Coronary artery (tissue), 2 donors: ENCODE measurements at regions not wholly inside any gene's neighbourhood (a gene's known extent, or its start where the extent isn't known, plus 50 kb on each side); places are given as distances from the start of the nearest gene placed in this dataset.

Source experiments
- DNase-seq: peaks from one replicate; pipeline ENCODE4 v3.0.0-alpha.2; 2017; ENCODE audit warnings: low spot score
- H3K27ac ChIP-seq, 2 donors: fragments of 200-600 bp; sonication (generic); one replicate each; pipeline ENCODE4 v1.5.1; 2016 to 2019
- H3K4me3 ChIP-seq: fragments of 200-600 bp; sonication (generic); 2 replicates; pipeline ENCODE4 v1.5.1; 2016; ENCODE audit warnings: mild to moderate bottlenecking, moderate library complexity
- TF ChIP-seq, protein P1 (sequence below): fragments of 200-600 bp; sonication (generic); IDR thresholded peaks from one replicate; pipeline ENCODE4 v1.5.1; 2019; ENCODE audit warnings: antibody characterized with exemption

DNA sequence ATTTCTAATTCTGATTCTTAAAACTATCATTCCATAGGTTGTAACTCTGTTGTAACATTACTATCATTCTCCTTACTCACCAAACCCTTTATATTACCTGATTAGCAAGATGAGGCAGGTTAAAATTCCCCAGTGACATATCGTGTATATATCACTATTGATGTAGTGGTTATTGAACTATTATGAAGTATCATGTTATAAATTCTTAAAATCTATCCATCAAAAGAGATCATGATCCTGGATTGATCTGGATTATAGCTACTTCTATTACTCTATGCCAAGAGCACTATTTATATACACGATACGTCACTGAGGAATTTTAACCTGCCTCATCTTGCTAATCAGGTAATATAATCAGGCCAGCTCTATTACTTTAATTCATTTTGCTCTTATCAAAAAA lies 533.9 kb downstream of the SLITRK6 start:
- Histone ChIP-seq H3K27ac (no peak overlapping the region), H3K4me3 (no peak overlapping the region)
- TF ChIP-seq, protein P1, sequence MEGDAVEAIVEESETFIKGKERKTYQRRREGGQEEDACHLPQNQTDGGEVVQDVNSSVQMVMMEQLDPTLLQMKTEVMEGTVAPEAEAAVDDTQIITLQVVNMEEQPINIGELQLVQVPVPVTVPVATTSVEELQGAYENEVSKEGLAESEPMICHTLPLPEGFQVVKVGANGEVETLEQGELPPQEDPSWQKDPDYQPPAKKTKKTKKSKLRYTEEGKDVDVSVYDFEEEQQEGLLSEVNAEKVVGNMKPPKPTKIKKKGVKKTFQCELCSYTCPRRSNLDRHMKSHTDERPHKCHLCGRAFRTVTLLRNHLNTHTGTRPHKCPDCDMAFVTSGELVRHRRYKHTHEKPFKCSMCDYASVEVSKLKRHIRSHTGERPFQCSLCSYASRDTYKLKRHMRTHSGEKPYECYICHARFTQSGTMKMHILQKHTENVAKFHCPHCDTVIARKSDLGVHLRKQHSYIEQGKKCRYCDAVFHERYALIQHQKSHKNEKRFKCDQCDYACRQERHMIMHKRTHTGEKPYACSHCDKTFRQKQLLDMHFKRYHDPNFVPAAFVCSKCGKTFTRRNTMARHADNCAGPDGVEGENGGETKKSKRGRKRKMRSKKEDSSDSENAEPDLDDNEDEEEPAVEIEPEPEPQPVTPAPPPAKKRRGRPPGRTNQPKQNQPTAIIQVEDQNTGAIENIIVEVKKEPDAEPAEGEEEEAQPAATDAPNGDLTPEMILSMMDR = no peak
- no peak for DNase-seq

DNA sequence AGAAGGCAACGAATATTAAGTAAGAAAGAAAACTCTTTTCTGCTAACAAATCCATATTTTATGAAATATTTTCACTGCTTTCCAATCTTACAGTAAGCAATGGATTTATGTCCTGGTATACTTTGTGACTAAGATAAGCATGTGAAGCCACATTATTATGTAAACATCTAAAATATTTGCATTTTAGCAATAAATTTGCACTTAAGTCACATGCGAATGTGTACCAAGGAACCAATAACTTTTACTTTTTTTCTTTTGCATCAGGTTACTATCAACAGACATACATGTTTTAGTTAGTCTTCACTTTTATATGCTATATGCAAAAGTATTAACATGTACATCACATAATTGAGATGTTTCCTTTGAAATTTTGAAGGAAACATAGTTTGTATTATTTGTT lies 536.7 kb downstream of the SLITRK6 start:
- no peak for DNase-seq
- Histone ChIP-seq H3K4me3 (no peak overlapping the region), H3K27ac (no peak overlapping the region)
- TF ChIP-seq, protein P1 = no peak

DNA sequence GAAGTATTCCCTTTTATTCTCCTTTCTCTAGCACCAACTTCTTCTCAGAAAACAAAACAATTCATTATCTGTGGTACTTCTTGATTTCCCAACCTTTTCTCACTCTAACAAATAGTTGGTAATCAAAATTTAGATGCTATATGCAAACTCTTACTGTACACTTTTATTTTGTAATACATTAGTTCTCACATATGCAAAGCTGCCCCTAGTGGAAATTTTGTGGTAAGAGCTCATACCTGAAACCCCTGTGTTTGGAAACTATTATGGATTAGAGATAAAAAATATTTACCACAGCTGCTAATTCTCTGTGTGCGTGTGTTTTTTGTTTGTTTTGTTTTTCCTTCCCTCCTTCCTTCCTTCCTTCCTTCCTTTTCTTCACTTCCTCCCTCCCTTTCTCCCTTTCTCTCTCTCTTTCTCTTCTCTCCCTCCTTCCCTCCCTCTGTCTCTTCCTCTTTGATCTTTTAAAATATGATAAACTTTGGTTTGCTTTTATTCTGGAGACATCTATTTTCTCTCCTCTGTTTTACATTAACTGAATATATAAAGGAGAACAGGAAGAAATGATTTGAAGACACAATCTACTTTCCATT lies 537.4 kb downstream of the SLITRK6 start:
- TF ChIP-seq, protein P1 = no peak
- DNase-seq = no peak
- H3K4me3 ChIP-seq = no peak overlapping the region
- no peak overlapping the region for H3K27ac ChIP-seq

DNA sequence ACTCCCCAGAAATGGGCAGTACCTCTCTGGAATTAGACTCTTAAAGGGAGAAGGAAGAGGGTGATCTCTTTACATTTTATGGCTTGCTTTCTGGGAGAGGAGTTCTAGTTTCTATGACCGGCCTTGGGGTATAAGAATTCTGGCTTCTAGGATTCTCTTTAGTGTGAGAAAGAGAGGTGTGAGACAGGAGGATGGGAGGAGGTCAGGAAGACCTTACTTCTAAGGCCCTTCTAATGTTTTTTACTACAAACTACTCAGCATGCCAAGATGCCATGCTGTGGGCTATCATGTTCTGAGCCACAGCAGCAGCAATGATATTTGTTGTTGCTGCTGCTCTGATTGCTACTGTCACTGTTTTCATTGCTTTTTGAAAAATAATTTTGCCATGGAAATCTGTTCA lies 538.3 kb downstream of the SLITRK6 start:
- TF ChIP-seq, protein P1 = no peak
- H3K4me3 ChIP-seq = no peak overlapping the region

DNA sequence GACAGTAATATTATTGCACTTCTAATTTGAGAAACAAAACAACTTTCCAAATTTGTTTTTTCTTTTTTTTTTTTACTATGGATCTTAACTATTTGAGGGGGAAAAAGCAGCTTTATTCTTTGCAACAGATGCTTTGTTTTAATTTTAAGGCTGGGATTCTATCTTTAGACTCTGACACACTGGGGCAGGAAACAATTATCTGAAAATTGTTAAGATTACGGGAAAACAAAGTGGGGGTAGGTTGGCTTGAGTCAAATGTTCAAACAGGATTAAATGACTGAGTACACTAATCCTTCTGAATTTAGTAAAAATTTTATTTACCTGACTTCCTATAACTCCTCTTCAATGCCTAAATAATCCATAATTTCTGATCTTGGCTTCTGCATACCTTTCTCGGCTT lies 543.2 kb downstream of the SLITRK6 start:
- Histone ChIP-seq H3K4me3 (no peak overlapping the region), H3K27ac (no peak overlapping the region)
- TF ChIP-seq, protein P1 = no peak
- no peak for DNase-seq

More for the DNA sequence above, 538.3 kb downstream of the SLITRK6 start:
- H3K27ac ChIP-seq = no peak overlapping the region
- DNase-seq = no peak

DNA sequence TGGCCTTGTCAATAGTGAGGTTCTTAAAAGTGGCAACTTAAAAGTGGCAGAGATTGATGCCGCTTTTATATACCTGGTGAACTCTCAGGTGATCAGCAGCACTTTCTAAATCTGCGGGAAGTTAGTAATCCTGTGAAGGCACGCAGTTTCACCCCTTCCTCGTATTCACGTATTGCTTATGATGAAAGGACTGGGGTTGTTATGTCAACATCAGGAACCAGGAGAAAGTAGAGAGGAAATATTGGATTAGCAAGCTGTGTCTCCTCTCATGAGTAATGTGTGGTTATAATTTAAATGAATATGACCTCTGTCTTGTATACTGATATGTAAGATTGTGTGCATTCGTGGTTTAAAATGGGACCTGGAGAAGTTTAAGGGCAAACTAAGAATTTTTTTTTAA lies 544.6 kb downstream of the SLITRK6 start:
- Histone ChIP-seq H3K27ac (no peak overlapping the region), H3K4me3 (no peak overlapping the region)
- TF ChIP-seq, protein P1 = no peak
- no peak for DNase-seq

DNA sequence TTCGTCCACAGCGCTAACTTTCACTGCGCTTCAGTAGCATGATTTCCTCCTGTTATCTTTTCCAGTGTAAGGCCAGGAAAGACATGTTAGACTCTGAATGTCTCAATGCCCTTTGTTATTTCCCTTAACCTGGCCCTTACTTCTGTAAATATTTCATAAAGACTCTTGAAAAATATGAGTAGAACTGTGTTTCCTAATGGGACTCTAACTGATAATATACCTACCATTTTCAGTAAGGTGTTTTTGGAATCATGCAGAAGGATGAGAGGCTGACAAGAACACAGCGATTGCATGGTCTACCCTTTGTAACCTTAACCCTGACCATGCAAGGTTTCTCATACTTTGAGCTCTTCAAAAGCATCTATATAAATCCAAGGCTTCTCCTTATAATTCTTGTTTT lies 550.1 kb downstream of the SLITRK6 start:
- Histone ChIP-seq H3K4me3 (no peak overlapping the region), H3K27ac (no peak overlapping the region)
- no peak for DNase-seq
- TF ChIP-seq, protein P1 = no peak
